HCEC 1CT (cell line): ENCODE measurements at regions not wholly inside any gene's neighbourhood (a gene's known extent, or its start where the extent isn't known, plus 50 kb on each side); places are given as distances from the start of the nearest gene placed in this dataset.
"Not testable (repeated sequence)": the region's sequence is repeated elsewhere in the genome, so short reads cannot be mapped to it uniquely, and the experiment has no call there.

Experiments
- DNase-seq: peaks from one replicate; pipeline ENCODE4 v3.0.0-alpha.2; 2017

GRCh38 chr5:56731473-56731872 lies 83.9 kb upstream of the MAP3K1 start:
- not testable (repeated sequence) for DNase-seq

DNA sequence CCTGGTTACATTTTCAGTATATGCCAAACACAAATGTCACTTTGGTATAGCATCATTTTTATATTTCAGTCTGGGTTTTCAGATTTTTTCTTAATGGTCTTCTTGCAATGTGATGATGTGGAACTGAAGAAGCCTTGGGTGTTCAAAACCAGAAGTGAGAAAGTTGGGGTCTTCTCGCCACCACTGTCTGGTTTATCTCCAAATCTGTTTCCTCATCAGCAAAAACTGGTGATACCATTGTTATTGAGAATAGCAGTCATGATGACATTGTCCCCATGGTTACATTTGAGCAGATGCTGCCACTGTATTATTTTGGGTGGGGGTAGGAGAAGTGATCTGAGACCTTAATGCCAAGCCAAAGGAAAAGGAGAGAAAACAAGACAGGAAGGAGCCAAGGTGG lies 85.9 kb upstream of the MAP3K1 start:
- no peak for DNase-seq

GRCh38 chr5:56725711-56726411 lies 89.5 kb upstream of the MAP3K1 start:
- no peak for DNase-seq

DNA sequence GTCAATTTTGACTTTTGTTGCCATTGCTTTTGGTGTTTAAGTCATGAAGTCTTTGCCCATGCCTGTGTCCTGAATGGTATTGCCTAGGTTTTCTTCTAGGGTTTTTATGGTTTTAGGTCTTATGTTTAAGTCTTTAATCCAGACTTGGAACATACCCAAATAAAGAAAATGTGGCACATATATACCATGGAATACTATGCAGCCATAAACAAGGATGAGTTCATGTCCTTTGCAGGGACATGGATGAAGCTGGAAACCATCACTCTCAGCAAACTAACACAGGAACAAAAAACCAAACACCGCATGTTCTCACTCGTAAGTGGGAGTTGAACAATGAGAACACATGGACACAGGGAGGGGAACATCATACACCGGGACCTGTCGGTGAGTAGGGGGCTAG lies 90.5 kb upstream of the MAP3K1 start:
- not testable (repeated sequence) for DNase-seq

DNA sequence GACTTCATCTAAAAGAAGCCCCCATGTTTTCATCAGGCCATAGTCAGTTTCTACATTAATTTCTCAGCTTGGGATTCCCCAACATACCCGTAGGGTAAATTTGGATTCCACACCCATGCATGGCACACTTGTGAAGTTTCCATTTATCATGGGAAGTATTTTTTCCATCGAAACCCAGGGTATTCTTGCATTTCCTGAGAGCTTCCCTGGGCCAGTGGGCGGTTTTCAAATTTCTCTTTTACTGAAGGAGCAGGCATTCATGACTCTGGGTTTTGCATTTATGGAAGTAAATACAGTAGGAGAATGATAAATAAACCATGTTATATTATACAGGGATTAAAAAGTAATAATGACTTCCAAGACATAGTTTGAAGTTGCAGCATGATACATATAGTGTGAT lies 93.0 kb upstream of the MAP3K1 start:
- no peak for DNase-seq

- no peak for DNase-seq
Observed at GRCh38 chr5:56717253-56717987, 97.9 kb upstream of the MAP3K1 start.

DNA sequence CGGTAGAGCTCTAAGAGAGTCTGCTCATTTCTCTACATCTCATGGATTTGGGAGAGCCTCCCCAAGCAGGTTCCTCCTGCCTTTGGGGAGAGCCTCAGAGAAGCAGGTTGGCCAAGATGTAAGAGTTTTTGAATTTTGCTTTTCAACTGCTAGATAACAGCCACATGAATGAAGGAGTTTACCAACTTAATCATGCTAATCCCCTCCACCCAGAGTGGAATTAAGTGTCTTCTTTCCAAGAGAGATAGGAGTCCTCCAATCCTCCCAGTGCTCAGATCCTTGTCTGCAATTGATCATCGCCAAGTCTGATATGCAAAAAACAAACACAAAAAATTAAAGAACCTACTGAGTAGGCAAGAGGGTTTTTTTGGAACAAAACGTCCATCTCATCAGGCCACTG lies 99.4 kb upstream of the MAP3K1 start:
- DNase-seq = no peak

DNA sequence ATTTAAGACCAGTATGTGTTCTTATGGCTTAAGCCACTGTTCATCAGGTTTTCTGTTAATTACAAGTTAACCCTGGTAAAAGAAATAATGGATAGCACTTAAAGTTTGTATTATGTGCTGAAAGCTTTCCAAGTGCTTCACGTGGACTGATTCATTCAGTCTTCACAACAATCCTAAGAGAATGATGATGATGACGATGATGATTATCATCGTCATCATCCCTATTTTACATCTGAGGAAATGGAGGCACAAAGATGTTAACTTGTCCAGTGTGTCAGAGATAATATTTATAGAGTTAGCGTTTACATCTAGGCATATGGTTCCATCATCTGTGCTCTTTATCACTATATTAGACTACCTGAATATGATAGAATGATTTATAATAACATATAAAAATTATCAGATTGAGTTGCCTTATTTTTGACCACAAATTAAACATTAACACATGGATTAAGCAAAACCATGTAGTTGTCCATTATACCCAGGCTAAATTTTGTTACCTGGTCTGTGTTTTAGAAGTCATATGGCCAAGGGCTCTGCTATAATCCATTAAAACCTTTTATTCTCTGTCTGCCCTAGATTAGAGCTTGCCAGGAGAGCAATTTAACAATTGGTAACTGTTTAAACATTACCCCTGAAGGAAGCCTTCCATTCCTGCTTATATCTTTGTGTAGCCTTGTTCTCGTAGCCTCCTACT lies 102.3 kb upstream of the MAP3K1 start:
- DNase-seq = no peak

DNA sequence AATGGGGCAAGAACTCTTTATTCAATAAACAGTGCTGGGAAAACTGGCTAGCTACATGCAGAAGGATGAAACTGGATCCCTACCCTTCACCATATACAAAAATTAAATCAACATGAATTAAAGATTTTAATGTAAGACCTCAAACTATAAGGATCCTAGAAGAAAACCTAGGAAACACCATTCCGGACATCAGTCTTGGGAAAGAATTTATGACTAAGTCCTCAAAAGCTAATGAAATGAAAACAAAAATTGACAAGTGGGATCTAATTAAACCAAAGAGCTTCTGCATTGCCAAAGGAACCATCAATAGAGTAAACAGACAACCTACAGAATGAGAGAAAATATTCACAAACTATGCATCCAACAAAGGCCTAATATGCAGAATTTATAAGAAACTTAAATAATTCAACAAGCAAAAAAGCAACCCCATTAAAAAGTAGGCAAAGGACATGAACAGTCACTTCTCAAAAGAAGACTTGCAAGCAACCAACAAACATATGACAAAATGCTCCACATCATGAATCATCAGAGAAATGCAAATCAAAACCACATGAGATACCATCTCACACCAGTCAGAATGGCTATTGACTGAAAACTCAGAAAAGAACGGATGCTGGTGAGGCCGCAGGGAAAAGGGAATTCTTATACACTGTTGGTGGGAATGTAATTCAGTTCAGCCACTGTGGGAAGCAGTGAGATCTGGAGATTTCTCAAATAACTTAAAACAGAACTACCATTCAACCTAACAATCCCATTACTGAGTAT lies 104.3 kb upstream of the MAP3K1 start:
- DNase-seq = no peak

GRCh38 chr5:56706504-56706903 lies 108.8 kb upstream of the MAP3K1 start:
- DNase-seq = no peak

GRCh38 chr5:56705217-56705616 lies 110.1 kb upstream of the MAP3K1 start:
- DNase-seq = no peak

DNA sequence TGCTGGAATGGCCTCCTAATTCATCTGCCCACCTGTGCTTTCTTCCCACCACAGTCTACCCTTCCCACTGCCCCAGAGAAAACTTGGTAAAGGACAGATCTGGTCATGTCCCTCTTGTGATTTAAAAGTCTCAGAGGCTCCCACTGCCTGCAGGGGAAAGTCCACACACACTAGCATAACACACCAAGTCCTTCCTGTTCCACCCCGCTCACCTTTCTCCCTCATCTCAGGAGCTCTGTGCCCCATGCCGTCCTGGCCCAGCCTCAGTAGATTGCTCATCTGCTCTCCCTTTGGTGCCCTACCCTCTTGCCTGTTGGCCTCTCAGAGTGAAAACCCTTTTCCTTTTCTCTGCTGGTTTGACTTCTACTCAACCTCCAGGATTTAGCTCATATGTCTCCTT lies 111.4 kb upstream of the MAP3K1 start:
- DNase-seq = no peak

DNA sequence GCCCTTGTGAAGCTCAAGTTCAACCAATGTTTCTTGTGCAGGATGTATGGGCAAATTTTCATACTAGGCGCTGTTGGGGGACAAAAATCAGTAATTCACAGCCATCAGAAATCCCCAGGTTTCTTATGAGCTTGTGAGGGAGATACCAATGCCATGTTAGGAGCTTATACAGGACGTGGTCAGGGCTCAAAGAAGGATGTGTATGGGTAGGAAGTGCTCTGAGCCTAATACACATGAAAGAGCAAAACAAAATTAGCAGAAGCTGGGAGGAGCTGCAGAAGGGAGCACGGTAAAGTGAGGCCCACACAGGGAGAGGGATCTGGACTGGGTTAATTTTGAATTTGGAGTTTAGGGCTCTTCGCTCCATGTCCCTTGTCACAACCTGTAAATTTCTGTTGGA lies 114.6 kb upstream of the MAP3K1 start:
- no peak for DNase-seq

DNA sequence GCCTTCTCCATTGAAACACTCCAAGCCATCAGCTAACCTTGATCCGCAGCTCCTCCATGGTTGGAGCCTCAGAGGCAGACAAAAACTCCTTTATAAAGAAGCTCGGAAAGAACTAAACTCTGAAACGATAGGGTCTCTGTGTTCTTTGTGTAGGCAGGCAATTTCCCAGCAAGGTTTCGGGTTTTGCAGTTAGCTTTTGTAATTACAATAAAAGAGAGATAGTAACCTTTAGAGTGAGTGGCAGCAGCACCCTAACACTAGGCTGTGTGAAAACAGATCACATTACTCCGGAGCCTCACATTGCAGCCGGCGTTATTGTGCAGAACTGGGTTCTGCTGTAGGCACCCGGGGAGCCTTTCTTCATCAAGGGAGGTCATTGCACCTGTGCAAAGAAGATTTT lies 115.8 kb upstream of the MAP3K1 start:
- no peak for DNase-seq

GRCh38 chr5:56698463-56699381 lies 116.6 kb upstream of the MAP3K1 start:
- no peak for DNase-seq

GRCh38 chr5:56696900-56697299 lies 118.4 kb upstream of the MAP3K1 start:
- no peak for DNase-seq

DNA sequence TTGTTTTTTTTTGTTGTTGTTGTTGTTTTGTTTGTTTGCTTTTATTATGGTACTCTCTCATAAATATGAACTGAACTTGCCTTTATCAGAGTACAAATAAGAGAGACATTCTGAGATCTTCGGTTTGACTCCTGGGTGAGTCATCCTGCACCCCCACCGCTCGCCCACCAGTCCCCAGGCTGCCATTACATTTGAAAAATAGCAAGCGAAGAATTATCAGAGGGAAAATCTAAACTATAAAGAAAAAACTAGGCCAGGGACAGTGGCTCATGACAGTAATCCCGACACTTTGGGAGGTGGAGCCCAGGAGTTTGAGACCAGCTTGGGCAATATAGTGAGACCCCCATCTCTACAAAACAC lies 122.1 kb upstream of the MAP3K1 start:
- no peak for DNase-seq

- DNase-seq = no peak
Observed at GRCh38 chr5:56692359-56693219, 122.8 kb upstream of the MAP3K1 start.

- DNase-seq = no peak
Observed at GRCh38 chr5:56688402-56688801, 126.9 kb upstream of the MAP3K1 start.

DNA sequence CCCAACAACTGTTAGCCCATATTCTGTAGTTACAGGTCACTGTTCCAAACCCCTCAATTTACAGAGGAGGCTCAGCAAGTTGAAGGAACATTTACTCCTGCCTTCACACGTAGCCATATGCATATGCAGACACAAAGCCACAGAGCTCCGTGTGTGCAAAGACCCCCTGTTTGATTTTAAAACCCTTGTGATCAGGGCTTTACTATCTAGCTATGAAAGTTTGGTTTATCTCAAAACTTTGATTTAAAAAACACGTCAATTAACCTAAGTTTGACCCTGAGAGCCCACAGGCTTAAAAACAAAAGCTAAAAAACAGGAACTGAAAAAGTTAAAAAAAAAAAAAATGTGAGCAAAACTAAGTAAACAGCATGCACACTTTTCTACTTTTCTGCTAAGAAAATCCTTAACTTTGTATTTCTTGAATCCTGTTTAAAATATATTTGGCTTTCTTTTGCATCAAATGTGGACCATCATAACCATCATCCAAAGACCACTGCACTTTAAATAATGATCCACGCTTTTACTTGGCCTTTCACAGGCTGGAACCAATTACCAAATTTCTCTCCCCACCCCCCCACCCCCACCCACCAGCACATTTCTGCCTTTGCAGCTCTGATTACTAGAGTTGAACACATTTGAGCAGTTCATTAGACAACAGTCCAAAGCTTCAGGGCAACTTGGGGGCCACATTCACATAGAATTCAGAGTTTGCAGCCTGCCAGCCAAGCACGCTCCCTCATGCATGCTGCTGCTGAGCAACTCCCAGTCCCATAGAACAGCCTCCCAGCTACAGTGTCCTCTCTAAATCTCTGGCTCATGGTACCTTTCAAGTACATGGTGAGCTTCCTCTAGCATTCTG lies 128.8 kb upstream of the MAP3K1 start:
- DNase-seq = no peak
